ENCODE measurements at regions not wholly inside any gene's neighbourhood (a gene's known extent, or its start where the extent isn't known, plus 50 kb on each side); places are given as distances from the start of the nearest gene placed in this dataset.

GRCh38 chr4:157700898-157701694 lies 471.7 kb downstream of the GASK1B start:
- TF ChIP-seq CTCF (IDR thresholded peaks at IDR 0.05) (no peak), POLR2A (IDR thresholded peaks at IDR 0.05) (no peak)

Measured in testis (tissue), 2 donors.